LNCaP clone FGC (cell line): ENCODE measurements at regions not wholly inside any gene's neighbourhood (a gene's known extent, or its start where the extent isn't known, plus 50 kb on each side); places are given as distances from the start of the nearest gene placed in this dataset.
A peak's percentile ranks its signal among the peaks of the same experiment; 100 is the strongest.

Experiments used
- DNase-seq: peaks from one replicate; pipeline ENCODE4 v3.0.0-alpha.2; 2011; ENCODE audit warnings: low read depth
- H3K4me3 ChIP-seq: 2 replicates; pipeline ENCODE4 v1.5.1; 2011; ENCODE audit warnings: mild to moderate bottlenecking, low read depth, low read length, control low read depth
- TF ChIP-seq, protein P1 (sequence below): IDR thresholded peaks from 2 replicates; pipeline ENCODE4 v1.5.1; 2012; ENCODE audit warnings: mild to moderate bottlenecking; ENCODE audit not compliant: control insufficient read depth, insufficient read depth; ENCODE audit errors: extremely low read depth

DNA sequence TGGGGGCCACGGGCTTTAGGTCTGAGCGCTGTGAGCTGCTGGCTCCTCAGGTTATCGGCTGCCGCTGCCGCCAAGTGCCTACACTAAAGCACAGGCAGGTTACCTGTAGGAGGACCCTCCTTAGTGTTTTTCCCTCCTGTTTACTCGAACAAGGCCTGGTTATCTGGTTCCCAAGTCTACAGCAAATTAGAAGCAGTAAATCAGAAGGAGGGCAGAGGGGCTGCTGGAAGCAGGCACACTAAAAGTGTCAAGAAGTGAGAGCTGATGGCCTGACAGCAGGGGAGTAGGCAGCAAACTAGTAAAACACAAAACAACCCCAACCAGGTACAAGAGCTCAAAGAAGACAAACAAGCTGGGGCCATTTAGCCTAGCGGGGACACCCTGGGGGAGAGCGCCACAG lies 125.0 kb upstream of the PJA1 start:
- TF ChIP-seq, protein P1, sequence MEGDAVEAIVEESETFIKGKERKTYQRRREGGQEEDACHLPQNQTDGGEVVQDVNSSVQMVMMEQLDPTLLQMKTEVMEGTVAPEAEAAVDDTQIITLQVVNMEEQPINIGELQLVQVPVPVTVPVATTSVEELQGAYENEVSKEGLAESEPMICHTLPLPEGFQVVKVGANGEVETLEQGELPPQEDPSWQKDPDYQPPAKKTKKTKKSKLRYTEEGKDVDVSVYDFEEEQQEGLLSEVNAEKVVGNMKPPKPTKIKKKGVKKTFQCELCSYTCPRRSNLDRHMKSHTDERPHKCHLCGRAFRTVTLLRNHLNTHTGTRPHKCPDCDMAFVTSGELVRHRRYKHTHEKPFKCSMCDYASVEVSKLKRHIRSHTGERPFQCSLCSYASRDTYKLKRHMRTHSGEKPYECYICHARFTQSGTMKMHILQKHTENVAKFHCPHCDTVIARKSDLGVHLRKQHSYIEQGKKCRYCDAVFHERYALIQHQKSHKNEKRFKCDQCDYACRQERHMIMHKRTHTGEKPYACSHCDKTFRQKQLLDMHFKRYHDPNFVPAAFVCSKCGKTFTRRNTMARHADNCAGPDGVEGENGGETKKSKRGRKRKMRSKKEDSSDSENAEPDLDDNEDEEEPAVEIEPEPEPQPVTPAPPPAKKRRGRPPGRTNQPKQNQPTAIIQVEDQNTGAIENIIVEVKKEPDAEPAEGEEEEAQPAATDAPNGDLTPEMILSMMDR: no peak
- no peak for DNase-seq
- H3K4me3 ChIP-seq: no peak overlapping the region

DNA sequence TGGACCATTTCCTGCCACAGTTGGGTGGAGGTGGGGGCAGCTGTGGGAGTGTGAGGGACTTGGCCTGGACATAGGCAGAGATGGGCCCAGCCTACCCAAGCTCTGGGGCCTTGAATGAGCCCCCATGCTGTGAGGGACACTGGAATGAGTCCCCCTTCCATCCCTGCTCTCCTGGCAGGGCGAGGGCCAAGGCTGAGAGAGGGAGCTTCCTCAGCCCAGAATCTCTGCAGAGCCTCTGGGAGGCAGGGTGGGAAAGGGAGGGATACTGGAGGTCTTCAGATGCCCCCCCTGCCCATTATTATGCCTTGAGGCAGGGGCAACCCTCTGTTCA lies 124.5 kb upstream of the PJA1 start:
- no peak for DNase-seq
- no peak overlapping the region for H3K4me3 ChIP-seq
- TF ChIP-seq, protein P1: no peak

DNA sequence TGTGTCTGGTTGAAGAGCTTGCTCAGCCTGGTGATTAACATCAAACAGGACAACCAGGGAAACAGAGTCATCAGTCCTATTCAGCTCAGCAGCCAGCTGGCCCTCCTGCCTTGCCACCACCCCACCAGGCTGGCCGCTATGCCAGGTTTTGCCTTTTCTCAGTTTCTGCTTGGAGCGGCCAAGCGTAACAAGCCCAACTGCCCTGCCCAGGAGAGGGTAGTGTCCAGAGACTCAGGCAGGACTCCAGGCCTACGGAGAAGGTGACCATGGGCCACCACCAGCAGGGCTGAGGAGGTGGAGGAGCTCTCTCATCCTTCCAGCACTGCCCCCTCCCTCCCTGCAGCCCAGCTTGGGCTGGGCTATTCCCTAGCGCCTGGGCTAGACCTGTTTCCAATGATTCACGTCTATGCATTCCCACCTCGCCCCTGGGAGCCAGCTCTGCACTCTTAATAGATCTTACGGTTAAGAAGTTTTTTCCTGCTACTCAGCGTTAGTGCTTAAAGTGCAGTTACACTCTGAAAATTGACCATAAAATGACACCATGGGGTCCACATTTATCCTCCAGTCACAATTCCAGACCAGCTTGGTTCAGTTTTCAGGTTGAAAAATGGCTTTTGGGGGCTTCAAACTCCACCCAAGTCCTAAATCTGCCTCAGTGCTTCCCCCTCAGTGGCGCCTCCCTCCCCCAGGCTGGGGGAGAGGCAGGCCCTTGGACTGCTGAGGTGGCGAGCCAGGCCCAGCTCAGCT lies 124.0 kb upstream of the PJA1 start:
- TF ChIP-seq, protein P1: no peak
- DNase-seq: no peak
- H3K4me3 ChIP-seq: no peak overlapping the region

DNA sequence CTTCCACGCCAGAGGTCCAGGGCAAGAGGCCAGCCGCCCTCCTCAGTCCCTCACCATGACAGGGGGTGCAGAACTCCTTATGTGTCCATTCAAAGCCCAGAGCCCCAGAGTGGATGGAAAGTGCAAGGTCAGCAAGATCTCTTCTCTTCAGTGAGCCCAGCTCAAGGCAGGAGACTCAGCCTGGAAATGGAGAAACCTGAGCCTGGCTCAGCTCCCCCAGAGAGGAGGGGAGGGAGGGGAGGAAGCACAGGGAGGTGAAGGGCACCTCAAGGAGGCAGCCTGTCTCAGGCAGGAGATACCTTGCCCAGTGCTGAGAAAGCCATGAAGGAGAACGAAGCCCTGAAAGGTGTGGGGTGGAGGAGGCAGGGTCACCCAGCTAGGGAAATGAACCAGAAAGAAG lies 121.8 kb upstream of the PJA1 start:
- DNase-seq: no peak
- TF ChIP-seq, protein P1: no peak
- H3K4me3 ChIP-seq: no peak overlapping the region

DNA sequence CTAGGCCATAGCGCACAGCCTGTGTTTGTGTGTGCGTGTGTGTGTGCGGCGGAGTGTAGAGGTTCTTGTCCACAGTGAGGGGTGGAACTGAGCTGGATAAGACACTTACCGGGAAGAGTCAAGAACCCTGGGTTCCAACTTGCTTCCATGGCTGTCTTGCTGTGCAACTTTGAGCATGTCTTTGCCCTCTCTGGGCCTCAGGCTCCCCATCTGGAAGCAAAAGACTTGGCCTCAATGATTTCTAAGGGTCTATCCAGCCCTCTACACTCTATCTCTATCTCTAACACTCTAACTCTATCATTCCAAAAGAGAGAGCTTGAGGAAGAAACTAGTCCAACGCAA lies 121.3 kb upstream of the PJA1 start:
- H3K4me3 ChIP-seq: no peak overlapping the region
- DNase-seq: no peak
- TF ChIP-seq, protein P1: no peak

DNA sequence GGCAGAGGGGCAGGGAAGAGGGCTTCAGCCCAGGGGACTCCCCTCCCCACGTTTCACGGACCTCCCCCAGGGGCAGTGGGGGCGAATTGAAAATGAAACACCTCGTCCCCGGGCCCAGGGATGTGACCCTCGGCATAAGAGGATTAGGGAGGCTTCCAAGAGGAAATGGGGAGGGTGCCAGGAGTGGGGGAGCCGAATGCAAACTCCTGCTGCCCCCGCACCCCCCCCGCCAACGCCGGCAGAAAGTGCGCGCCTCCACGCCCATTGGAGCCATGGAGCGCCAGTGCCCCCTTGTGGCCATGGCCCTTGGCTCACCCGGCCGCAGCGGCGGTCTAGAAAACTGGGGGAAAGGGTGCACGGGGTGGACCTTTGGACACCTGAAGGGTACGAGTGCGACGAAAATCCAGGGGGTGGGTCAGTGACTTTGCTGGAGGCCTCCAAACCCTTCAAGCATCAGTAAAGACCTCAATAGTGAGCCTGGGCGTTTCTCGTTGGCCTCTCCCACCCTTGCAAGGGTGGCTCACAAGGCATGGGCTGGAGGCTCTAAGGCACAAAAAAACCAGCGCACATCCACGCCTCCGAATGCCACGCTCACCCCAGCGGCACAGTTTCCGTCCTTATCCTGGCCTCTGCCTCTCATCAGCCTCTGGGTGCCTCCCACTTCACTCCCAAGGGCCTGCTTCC lies 120.8 kb upstream of the PJA1 start:
- peak overlapping the region; percentile 18; the same call in 1 of the 2 replicates for H3K4me3 ChIP-seq

More for the DNA sequence above, 120.8 kb upstream of the PJA1 start:
- TF ChIP-seq, protein P1: peak; percentile 85
- no peak for DNase-seq
